GM18909 (cell line): ENCODE measurements at regions not wholly inside any gene's neighbourhood (a gene's known extent, or its start where the extent isn't known, plus 50 kb on each side); places are given as distances from the start of the nearest gene placed in this dataset.

Experiments
- ATAC-seq: cut with Tn5 transposase; IDR thresholded peaks from one replicate; pipeline ENCODE4 v1.9.1; 2021; ENCODE audit warnings: mild to moderate bottlenecking; ENCODE audit not compliant: unreplicated experiment, poor library complexity

DNA sequence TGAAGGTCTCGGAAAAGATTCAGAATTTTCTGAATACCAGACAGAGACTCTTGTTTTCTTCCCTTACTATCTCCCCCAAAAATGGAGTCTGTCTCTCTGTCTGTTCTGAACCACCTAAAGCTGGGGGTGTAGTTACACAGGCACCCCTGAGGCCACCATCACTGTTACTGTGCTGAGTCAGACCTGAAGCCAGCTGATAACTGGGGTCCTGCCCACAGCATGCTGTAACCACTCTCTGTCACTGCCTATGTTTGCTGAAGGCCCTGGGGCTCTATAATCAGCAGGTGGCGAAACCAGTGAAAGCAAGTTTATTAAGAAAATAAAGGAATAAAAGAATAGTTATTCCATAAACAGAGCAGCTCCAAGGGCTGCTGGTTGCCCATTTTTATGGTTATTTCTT, 575.2 kb upstream of the POT1 start:
- ATAC-seq, result no peak

DNA sequence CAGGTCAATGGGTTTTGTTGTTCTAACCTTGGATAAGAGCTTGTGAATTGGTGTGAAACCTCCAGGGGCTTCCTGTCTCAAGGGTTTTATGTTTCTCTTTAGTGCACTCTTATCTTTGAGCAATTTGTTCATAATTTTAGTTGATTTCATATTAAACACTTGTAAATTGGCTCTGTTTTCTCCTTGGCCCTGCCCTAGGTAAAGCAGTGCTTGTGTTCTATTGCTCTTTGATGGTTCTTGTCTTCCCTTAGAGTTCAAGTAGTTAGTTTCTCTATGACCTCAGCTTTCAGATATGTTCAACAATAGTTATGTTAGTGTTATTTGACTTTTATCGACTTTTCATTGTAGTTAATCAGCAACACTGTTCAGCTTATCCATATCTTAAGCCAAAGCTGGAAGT, 566.4 kb upstream of the POT1 start:
- ATAC-seq, result no peak

DNA sequence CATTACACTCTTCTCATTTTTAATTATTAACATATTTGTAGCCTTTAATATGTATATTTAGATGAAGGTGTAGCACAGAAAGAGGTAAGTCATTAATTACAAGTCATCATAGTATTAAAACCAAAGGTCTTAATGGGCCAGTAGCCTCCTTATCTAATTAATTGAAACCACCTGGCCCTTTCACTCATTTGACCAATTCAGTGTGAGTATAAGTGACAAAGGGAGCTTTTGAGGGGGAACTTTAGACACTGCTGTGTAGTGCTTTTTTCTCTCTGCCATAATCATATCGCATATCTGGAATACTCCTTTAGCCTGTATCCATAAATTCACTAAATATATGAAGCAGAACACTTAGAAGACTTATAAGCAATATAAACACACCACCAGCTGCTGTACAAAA, 562.9 kb upstream of the POT1 start:
- ATAC-seq, result no peak

DNA sequence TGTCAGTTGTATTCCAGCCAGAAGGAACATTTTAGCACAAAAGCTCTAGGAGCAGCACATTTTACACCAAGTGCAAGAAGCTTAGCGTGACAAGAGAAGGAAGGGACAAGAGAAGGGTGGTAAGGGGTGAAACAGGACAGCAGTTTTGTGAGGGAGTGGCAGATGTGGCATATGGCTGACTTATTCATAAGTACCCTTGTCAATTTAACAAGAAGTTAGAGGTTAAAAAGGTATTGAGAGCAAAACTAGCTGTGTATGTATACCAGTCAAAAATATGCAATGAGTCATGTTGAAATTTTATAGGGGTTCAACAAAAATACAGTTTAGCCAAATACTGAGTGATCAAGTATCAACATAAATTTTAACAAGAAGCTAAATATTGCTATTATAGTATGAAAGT, 561.5 kb upstream of the POT1 start:
- no peak for ATAC-seq

DNA sequence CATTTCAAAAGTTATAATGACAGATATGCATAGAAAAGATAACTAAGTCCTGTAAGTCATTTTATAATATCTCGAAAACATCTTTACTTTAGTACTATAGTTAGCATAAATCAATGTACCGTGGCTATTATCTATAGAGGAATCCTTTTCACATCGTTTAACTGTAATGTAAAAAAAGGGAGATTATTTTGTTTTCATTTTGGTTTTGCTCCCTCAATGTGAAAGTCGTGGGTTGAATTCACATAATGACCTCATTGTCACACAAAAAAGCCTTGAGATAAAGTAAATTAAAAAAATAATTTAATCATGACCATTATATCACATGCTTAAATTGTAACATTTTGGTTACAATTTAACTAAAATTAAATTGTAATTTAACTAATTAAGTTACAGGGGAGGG, 560.5 kb upstream of the POT1 start:
- ATAC-seq, result no peak

DNA sequence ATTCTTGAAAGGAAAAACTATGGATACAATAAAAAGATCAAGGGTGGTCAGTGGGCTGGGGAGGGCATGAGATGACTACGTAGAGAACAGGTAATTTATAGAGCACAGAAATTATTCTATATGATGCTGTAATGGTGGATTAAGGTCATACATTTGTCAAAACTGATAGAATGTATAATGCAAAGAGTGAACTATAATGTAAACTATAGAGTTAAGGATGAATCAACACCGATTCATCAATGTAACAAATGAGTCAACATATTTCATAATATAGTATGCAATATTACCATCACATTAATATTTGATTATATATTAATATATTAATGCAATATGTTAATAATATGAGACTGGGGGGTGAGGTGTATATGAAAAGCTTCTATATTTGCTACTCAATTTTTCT, 555.6 kb upstream of the POT1 start:
- no peak for ATAC-seq

DNA sequence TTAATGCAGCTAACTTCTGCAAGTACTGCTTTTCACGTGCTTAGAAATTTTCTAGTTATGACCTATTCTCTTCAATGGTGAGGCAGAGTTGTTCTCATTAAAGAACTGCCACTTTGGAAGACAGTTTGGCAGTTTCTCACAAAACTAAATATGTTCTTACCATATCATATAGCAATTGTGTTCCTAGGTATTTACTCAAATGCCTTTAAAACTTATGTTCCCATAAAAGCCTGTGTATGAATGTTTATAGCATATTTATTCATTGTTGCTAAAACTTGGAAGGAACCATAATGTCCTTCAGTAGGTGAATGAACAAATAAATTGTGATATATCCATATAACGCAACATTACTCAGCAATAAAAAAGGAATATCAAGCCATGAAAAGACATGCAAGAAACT, 555.1 kb upstream of the POT1 start:
- no peak for ATAC-seq

DNA sequence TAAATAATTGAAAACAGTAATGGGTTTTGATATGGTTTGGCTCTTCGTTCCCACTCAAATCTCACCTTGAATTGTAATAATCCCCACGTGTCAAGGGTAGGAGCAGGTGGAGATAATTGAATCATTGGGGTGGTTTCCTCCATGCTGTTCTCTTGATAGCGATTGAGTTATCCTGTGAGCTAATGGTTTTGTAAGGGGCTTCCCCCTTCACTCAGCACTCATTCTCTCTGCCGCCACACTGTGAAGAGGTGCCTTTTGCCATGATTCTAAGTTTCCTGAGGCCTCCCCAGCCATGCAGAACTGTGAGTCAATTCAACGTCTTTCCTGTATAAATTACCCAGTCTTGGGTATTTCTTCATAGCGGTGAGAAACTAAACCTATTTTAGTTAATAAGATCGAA, 551.7 kb upstream of the POT1 start:
- no peak for ATAC-seq

DNA sequence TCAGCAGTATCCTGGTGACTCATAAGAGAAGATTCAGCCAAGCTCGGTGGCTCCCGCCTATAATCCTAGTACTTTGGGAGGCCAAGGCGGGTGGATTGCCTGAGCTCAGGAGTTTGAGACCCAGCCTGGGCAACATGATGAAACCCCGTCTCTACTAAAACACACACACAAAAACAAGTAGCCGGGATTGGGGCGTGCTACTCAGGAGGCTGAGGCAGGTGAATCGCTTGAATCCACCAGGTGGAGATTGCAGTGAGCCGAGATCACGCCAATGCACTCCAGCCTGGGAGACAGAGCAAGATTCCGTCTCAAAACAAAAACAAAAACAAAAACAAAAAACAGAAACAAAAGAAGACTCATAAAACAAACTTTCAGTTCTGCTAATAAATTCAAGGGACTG, 551.1 kb upstream of the POT1 start:
- no peak for ATAC-seq

DNA sequence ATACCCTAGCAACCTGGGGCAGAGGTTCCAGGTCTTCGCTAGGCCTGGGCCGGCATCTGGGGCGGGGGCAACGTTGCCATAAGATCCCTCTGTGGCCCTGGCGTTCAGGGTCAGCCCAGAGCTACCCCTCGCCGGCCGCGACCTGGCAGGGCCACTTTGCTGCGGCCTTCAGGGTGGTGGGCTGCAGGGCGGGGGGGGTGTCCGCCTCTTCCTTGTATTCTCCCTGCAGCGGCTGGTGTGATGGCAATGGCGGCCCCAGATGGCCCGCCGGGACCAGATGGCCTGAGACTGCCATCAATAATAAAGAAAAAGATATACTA, 539.2 kb upstream of the POT1 start:
- no peak for ATAC-seq

DNA sequence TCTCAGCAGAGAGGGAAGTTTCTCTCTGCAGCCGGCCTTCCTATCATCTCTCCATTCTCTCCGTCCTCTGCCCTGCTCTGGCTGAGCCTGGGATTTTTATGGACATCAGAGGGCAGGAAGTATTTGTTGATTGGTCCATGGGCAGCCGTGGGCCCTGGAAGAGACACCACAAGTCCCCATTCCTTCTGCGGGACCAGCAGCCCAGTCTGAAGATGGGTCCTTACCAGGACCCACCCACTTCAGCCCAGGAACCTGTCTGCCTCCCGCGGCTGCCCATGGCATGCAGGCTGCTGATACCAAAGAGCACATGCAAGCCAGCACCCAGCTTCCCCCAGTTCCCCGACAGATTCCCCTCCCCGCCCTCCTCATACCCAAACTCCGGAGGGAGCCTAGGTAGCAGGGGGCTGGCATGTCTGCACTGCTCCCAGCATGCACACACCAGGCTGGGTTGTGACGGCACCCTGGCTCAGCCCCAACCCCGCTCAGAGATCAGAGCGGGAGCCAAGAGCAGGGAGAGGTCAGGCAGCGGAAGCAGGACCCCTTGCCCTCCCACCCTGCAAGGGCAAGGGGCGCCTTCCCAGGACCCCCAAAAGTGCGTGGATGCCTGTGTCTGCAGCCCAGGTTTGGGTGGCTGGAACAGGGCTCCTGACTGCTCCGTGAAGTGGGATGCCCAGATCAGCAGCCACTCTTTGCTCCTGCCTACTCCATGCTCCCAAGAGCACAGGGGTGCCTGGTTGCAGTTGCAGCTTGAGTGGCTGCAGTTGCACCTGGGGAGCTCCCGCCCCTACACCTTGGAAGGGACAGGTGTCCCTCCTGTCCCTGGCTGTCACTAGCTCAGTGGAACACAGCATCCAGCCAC, 538.6 kb upstream of the POT1 start:
- no peak for ATAC-seq

DNA sequence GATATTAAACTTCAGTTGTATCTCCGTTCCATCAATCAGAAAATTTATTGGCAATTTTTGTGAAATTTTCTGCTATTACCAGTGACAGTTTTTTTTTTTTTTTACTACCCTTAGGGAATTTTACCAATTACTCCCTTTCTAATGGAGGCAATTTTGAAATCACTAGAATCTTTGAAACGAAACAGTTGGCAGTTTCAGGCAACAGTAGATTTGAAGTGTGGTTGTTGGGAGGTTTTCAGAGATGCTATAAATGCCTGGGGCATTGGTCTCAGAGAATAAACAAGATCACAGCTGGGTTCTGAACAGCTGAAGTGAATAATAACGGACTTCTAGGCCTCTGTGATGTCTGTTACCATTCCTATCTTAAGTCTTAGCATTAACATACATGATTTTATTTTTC, 535.9 kb upstream of the POT1 start:
- ATAC-seq, result no peak

DNA sequence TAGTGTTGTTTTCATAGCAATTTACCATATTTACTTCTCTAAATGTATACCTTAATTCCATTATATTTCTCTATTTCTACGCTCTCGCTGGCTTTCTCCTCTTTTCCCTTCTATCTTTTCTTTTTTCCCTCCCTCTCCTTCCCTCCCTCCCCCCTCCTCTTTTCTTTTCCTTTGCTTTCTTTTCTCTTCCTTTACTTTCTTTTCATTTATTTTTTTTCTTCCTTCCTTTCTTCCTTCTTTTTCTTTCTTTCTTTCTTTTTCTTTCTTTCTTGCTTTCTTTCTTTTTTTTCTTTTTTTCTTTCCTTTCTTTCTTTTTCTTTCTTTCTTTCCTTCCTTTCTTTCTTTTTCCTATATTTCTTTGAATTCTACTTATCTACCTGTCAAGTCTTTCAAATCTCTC, 533.0 kb upstream of the POT1 start:
- ATAC-seq, result no peak

DNA sequence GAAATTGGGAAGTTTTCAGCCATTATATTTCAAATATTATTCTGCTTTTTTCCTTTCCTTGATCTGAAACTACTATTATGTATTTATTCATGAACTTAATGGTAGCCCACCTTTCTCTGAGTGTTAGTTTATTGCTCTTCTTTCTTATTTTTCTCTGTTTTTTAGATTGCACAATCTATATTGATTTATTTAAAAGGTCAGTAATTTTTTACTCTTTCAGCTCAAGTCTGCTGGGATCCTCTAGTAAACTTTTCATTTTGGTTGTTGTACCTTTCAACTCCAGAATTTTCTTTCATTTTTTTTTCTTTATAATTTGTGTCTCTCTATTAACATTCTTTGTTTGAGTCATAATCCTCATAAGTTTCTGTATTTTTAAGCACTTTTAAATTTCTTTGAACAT, 529.4 kb upstream of the POT1 start:
- ATAC-seq, result no peak

DNA sequence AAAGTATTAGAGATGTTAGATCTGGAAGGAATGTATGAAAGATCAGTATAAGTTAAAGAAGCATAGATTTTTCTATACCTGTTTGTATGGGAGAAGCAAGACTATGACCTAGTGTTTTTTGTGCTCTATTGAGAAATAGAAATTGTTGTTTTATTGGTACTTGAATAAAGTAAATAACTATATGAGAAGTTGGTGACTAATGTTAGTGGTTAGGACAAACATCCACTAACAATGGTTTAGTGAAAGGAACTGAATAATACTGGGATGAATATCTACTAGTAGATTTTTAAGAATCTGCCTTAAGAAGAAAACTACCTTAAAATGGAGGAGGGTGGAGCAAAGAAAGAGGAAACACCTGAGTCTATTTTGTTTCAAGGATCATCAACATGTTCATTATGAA, 521.1 kb upstream of the POT1 start:
- no peak for ATAC-seq

DNA sequence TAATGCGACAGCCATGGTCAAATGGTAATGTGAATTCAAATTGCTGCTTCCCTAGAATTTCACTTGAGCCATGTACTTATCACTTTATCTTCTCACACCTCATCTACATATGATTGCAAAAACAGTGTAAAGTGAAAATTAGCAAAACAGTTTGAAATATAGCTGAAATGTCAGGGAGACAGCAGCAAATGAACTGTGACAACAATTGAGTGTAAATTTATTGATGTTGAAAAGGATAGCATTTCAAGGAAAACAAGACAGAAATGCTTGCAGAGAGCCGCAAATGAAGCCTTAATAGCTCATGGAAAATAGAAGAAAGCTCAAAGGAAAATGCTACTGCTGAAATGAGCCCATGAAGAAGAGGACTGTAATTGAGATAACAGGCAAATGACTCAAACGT, 516.2 kb upstream of the POT1 start:
- no peak for ATAC-seq

DNA sequence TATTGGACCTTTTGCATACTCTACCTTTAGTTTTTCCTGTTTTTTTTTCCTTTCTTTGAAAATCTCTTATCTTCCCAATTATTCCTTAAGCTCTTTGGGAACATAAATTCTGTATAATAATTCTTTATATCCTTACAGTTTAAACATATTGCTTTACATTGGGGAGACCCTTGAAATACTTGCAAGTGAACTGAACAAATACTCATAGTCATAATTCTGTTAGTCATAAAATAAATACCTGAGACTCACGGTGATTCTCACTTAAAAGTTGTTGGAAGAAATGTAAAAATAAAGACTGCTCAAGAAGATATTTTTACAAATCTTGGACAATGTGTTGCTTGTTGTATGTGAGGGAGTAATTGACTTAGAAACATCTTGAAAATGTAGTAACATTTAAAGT, 515.2 kb upstream of the POT1 start:
- ATAC-seq, result no peak

DNA sequence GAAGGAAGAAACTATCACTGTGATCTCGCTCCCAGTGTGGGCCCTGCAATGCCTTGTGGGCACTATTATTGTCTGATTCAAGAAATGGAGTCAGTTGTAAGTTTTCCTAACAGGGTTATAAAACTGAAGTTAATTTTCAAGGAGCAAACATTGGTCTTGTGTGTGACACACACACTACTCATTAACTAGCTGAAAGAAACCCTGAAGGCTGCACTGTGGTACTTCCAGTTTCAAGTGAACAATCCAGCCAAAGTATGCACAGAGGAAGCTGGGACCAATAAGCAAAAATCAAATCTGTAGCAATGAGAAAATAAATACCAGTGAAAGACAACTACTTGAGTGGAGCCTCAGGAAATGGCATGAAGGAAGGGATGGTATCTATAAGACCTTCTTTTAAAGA, 506.6 kb upstream of the POT1 start:
- no peak for ATAC-seq

DNA sequence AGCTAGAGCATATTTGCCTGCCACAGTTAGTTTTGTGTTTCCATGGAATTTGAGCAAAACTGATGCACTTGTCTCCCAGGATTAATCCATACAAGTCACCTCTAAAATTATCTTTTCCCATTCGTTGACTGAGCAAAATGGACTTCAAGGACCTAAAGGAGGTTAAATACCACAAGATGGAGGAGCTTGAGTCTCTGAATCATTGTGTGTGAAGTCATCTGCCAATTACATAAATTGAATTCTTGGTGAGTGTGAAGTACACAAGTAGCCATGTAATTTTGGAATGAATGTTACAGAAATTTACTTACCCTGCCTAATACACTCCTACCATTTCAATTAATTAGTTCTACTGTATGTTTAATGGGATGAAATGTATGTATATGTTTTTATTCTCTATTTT, 501.7 kb upstream of the POT1 start:
- ATAC-seq, result no peak

DNA sequence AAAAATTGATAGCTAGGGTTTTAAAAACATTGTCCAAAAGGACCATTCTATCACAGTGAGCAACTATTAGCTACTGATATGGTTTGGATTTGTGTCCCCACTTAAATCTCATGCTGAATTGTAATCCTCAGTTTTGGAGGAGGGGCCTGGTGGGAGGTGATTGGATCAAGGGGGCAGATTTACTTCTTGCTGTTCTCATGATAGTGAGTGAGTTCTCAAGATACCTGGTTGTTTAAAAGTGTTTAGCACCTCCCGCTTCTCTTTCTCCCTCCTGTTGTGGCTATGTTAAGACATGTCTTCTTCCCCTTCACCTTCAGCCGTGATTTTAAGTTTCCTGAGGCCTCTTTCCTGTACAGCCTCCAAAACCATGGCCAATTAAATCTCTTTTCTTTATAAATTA, 500.4 kb upstream of the POT1 start:
- no peak for ATAC-seq

DNA sequence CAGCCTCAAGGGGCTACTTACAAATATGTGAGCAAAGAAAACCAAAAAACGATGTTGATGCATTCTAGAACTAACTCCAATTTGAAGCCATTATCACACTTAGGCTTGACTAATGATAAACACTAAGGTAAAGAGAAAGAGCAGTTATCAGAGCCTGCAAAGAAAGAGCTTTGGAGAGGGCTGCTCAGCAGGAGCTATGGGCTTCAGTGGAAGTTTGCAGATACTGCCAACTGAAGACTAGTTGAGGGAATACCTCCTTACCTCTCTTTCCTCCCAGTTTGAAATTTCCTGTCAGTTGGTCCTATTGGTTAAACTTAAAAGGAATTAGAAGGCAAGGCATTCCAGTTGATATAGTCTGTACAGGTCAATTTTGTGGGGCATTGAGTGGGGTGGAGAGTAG, 498.1 kb upstream of the POT1 start:
- ATAC-seq, result no peak

DNA sequence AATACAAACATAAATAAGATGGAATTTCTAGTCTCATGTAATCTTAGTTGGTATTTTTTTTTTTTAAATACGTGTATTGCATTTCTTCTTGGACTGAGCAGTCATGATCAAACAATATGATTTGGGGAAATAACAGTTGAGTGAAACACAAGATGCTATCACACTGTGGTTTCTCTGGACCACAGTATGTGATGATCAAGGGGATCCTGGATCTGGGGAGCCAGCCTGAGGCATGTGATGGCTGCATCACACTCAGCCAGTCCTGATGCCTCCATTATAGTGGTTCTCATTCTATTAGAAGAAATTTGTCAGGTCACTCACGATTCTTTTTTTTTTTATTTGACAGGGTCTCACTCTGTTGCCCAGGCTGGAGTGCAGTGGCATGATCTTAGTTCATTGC, 495.9 kb upstream of the POT1 start:
- ATAC-seq, result no peak

DNA sequence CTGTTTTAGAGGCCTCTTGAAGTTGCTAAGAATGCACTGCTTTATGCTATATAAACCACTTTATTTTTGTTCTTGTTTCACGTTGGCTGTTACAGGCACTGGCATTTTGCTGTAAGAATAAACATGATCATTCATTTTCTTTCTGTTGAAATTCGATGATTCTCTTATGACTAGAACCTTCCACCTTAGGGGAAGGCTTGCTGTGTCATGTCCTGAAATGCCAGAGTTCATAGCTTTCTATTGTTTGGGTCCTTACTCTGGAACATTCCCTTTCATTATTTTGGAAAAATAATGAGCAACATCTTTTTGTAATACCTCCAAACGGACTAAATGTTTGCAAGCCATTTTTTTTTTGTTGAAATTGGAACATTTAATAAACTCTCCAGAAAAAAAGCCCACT, 495.1 kb upstream of the POT1 start:
- ATAC-seq, result no peak
